ENCODE measurements at regions not wholly inside any gene's neighbourhood (a gene's known extent, or its start where the extent isn't known, plus 50 kb on each side); places are given as distances from the start of the nearest gene placed in this dataset.

DNA sequence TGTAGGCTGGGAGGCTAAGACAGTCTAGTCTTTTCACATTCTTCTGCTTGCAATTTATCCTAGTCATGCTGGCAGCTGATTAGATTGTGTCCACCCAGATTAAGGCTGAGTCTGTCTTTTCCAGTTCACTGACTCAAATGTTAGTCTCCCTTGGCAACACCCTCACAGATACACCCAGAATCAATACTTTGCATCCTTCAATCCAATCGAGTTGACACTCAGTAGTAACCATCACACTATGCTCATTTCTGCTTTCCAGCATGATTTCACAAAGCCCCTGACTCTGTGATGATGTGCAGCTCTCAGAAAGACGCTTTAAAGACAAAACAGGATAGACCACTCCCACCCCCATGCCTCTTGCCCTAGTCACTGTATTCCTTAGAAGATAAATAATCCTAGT lies 693.0 kb downstream of the HTR1B start:
- TF ChIP-seq, protein P1, sequence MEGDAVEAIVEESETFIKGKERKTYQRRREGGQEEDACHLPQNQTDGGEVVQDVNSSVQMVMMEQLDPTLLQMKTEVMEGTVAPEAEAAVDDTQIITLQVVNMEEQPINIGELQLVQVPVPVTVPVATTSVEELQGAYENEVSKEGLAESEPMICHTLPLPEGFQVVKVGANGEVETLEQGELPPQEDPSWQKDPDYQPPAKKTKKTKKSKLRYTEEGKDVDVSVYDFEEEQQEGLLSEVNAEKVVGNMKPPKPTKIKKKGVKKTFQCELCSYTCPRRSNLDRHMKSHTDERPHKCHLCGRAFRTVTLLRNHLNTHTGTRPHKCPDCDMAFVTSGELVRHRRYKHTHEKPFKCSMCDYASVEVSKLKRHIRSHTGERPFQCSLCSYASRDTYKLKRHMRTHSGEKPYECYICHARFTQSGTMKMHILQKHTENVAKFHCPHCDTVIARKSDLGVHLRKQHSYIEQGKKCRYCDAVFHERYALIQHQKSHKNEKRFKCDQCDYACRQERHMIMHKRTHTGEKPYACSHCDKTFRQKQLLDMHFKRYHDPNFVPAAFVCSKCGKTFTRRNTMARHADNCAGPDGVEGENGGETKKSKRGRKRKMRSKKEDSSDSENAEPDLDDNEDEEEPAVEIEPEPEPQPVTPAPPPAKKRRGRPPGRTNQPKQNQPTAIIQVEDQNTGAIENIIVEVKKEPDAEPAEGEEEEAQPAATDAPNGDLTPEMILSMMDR (IDR thresholded peaks at IDR 0.05), result no peak
- no peak for TF ChIP-seq POLR2A (IDR thresholded peaks at IDR 0.05)

All from Peyer's patch (tissue), 4 donors.